HG02973 (cell line): ENCODE measurements at regions not wholly inside any gene's neighbourhood (a gene's known extent, or its start where the extent isn't known, plus 50 kb on each side); places are given as distances from the start of the nearest gene placed in this dataset.

Experiments used
- ATAC-seq: cut with Tn5 transposase; IDR thresholded peaks from one replicate; pipeline ENCODE4 v1.9.1; 2021; ENCODE audit warnings: moderate library complexity; ENCODE audit not compliant: unreplicated experiment

- no peak for ATAC-seq
These were observed 177.1 kb downstream of the IRS1 start for GRCh38 chr2:226622484-226622883.

- ATAC-seq: no peak
These were observed 179.4 kb downstream of the IRS1 start for GRCh38 chr2:226620176-226620575.

GRCh38 chr2:226619707-226620106, 179.9 kb downstream of the IRS1 start:
- no peak for ATAC-seq

GRCh38 chr2:226618875-226619605, 180.6 kb downstream of the IRS1 start:
- ATAC-seq: no peak

GRCh38 chr2:226618544-226618874, 181.1 kb downstream of the IRS1 start:
- no peak for ATAC-seq

- ATAC-seq: no peak
These were observed 183.7 kb downstream of the IRS1 start for GRCh38 chr2:226615891-226616290.

- ATAC-seq: no peak
These were observed 187.7 kb downstream of the IRS1 start for GRCh38 chr2:226611944-226612318.

- ATAC-seq: no peak
These were observed 188.2 kb downstream of the IRS1 start for GRCh38 chr2:226611196-226611943.

GRCh38 chr2:226609366-226609765, 190.3 kb downstream of the IRS1 start:
- ATAC-seq: no peak

GRCh38 chr2:226608451-226608850, 191.2 kb downstream of the IRS1 start:
- no peak for ATAC-seq

GRCh38 chr2:226607379-226607778, 192.2 kb downstream of the IRS1 start:
- ATAC-seq: no peak

- no peak for ATAC-seq
These were observed 194.0 kb downstream of the IRS1 start for GRCh38 chr2:226605642-226606041.

- no peak for ATAC-seq
These were observed 196.0 kb downstream of the IRS1 start for GRCh38 chr2:226603606-226604005.

GRCh38 chr2:226601881-226602662, 197.5 kb downstream of the IRS1 start:
- ATAC-seq: no peak

GRCh38 chr2:226600802-226601201, 198.8 kb downstream of the IRS1 start:
- no peak for ATAC-seq

- no peak for ATAC-seq
These were observed 199.4 kb downstream of the IRS1 start for GRCh38 chr2:226600184-226600583.

GRCh38 chr2:226589043-226589442, 210.6 kb downstream of the IRS1 start:
- no peak for ATAC-seq

GRCh38 chr2:226585130-226585561, 214.5 kb downstream of the IRS1 start:
- ATAC-seq: no peak

GRCh38 chr2:226584518-226585055, 215.0 kb downstream of the IRS1 start:
- no peak for ATAC-seq

- no peak for ATAC-seq
These were observed 215.9 kb downstream of the IRS1 start for GRCh38 chr2:226583715-226584114.

GRCh38 chr2:226581661-226582060, 218.0 kb downstream of the IRS1 start:
- no peak for ATAC-seq

GRCh38 chr2:226581004-226581403, 218.6 kb downstream of the IRS1 start:
- ATAC-seq: no peak
